ENCODE measurements at regions not wholly inside any gene's neighbourhood (a gene's known extent, or its start where the extent isn't known, plus 50 kb on each side); places are given as distances from the start of the nearest gene placed in this dataset.

GRCh38 chr9:24218656-24219055 is 327.0 kb downstream of the IZUMO3 start:
- TF ChIP-seq CTCF (conservative IDR thresholded peaks at IDR 0.05; ENCODE audit: low read length) (no peak), EZH2phosphoT487 (IDR thresholded peaks at IDR 0.05; ENCODE audit: borderline replicate concordance, low read depth, low read length) (no peak)
